Anterior cingulate cortex (tissue), 58 donors: ENCODE measurements at regions not wholly inside any gene's neighbourhood (a gene's known extent, or its start where the extent isn't known, plus 50 kb on each side); places are given as distances from the start of the nearest gene placed in this dataset.
"Not testable (repeated sequence)": the region's sequence is repeated elsewhere in the genome, so short reads cannot be mapped to it uniquely, and the experiment has no call there.

Experiments used
- DNase-seq, 58 donors: peaks; one replicate each; lab custom pipeline; 2025; lab: John Stamatoyannopoulos, UW

DNA sequence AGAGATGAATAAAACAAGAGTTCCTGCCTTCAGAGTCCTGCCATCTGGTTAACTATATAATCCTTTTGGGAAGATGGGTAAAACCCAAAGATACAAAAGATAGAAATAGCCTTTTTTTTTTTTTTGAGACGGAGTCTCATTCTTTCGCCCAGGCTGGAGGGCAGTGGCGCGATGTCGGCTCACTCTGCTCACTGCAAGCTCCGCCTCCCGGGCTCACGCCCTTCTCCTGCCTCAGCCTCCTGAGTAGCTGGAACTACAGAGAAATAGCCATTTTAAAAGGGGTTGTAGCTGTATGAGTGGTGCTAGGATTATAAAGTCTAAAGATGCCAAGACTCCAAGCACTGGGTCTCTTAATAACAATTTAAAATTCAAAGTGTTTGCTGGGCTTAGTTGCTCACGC lies 97.2 kb downstream of the KDR start:
- DNase-seq = no peak

DNA sequence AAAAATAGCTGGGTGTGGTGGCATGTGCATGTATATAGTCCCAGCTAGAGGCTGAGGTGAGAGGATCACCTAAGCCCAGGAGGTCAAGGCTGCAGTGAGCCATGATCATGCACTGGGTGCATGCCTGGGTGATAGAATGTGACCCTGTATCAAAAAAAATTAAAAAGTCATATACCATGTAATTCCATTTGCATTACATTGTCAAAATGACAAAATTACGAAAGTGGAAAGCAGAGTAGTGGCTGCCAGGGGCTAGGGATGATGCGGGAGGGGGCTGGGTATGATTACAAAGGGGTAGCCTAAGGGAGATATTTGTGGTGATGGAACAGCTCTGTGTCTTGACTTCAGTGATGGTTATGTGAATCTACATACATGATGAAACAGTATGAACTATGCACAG lies 97.8 kb downstream of the KDR start:
- no peak for DNase-seq

GRCh38 chr4:55025456-55025855 lies 99.9 kb downstream of the KDR start:
- DNase-seq = not testable (repeated sequence)

DNA sequence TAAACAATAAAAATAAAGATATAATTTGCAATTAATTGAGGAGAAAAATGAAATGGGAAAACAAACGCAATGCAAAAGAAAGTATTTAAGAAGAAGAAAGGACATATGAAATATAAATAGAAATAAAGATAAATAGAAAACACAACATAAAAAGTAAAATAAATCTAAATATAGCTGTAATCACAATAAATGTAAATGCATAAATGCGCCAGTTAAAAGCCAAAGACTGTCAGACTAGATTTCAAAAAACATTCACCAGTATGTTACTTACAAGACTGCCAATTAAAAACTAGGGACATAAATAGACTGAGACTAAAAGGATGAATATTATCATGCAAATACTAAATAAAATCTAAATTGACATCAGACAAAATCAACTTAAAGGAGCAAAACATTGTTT lies 102.4 kb downstream of the KDR start:
- DNase-seq = no peak

GRCh38 chr4:55021214-55021613 lies 104.2 kb downstream of the KDR start:
- no peak for DNase-seq

GRCh38 chr4:55020131-55020530 lies 105.3 kb downstream of the KDR start:
- DNase-seq = no peak

- no peak for DNase-seq
Observed at GRCh38 chr4:55018978-55019377, 106.4 kb downstream of the KDR start.

GRCh38 chr4:55018521-55018920 lies 106.9 kb downstream of the KDR start:
- no peak for DNase-seq

GRCh38 chr4:55017406-55017805 lies 108.0 kb downstream of the KDR start:
- no peak for DNase-seq

- no peak for DNase-seq
Observed at GRCh38 chr4:55016131-55016530, 109.3 kb downstream of the KDR start.

DNA sequence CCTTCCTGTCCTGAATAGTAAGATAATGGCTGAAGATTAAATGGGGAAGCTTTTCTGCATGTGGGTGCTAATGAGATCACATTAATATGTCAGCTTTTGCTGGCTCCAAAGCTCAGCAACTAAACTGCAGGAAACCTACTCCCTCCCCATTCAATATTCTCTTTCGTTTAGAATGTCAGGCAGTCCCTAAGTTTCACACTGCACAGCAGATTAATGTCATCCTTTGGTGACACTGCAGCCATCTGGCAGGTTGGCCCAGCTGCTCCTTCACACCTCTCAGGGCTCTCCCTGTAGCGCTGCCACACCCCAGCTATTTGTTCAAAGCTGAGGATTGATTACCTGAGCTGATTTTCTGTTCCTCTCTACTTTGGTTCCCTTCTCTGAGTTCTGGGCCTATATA lies 110.5 kb downstream of the KDR start:
- no peak for DNase-seq

DNA sequence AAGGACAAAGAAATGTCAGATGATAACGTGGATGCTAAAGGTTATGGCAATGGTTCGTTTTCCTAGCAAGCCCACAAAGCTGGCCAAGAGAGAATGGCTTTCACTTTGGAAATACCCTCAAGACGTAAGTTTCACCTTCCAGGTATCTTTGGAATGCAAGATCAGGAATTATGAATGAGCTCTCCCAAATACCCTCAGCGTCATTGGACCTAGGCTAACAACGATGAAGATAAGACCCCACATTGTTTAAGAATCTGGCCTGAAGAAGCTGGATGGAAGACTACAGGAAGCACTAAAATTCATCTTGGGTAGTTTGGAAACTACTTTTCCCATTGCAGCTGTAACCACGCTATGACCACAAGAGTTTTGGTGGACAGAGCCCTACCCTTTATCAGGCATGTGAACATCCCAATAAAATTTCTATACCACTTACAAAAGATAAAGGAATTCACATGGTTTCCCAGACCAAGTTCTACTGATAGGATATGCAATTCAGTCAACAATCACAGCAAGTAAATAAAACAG lies 111.9 kb downstream of the KDR start:
- no peak for DNase-seq

DNA sequence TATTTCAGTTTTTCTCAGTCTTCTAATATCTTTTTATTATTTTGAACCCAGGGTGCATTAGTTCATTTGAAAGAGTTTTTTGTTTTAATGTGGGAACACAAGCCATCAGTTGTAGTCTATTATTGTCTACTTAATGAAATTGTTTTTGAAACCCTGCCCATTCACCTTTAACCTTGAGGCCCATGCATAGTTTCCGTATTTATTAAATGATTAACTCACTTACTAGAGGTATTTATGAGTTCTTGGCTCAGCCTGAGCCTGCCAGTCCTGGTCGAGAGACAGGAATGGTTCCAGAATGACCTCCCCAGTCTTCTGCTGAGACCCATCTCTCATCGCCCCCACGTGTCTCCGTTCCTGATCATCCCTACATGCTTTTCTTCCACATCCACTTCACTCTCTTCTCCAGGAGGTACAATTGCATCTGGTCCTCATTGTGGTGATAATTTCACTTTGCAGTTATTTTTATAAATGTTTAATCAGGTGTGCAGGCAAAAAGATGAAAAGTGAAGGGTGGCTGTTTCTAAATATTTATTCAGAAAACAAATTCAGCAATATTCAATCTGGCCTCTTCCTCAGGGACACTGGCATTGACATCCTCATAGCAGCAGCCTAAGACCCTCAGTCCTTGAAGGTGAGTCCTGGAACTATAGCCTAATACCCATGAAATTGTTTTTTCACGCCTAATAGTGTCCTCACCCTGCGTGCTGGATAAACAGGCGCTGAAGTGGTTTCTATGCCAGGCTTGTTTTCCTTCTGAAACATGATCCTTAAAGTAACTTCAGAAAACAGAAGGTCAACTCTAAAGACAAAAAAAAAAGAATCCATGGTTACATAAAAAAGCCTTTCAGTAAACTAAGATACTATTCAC lies 112.8 kb downstream of the KDR start:
- no peak for DNase-seq

DNA sequence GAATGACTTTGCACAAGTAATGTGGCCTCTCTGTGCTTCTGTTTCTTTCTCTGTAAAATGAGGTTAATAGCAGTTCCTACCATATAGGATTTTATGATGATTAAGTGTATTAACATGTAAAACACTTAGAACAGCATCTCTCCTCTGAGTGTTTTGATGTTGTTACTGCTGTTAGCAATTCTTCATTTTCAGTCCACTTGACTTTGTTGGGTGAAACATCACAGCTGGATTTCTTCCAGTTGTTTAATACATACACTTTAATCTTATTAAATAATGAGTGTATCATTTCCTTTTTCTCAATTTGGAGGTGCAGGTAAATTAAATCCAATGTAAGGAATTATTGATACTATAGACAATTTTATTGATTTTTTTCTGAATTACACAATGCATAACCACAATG lies 113.6 kb downstream of the KDR start:
- no peak for DNase-seq

DNA sequence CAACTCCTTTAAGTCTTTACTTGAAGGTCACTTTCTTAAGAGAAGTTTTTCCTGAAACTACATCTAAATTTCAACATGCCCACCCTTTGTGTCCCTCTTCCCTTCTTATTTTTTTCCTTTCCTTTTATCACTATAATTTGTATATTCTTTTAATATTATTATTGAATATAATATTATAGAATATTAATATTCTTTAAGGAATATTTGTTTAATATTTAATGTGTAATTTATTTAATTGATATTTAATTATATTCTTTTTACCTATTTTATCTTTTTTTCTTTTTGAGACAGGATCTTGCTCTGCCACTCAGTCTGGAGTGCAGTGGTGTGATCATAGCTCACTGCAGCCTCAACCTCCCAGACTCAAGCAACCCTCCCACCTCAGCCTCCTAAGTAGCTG lies 114.8 kb downstream of the KDR start:
- DNase-seq = no peak

DNA sequence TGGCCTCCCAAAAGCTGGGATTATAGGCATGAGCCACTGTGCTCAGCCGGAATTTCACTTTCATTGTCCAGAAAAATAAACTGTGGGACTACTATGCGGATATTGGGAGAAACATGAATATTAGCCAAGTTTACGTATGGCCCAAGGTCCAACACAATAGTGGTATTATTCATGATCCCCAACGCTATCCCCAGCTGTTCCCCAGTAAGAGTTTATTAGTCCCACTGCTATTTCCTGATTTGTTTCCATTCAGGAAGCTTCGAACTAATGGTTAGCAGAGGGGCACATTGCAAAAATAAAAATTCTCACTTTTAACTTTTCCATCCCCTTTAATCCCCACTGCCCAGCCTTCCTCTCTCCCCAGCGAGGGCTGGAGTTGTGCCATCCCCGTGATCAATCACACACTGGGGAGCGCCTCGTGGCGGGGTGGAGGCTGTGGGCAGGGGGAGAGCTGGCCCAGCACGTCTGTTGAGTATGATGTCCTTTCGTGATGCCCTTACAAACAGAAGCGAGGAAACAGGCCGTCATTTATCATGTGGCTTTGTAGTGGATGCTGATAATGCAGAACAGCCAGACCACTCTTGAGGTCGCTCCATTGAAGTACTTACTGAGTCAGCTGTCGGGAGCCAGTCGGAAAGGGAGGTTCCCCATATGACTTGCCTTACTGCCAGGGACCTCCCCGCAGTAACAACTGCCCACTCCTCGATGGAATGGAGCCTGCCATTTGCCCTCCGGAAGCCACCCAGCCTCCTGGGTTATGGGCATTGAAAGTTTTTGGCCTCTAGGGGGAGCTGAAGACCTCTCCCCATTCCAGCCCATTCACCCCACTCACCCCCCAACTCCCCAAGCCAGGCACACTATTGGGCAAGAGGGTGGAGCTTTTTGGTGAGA lies 117.0 kb downstream of the KDR start:
- DNase-seq = peak in 4 of 58 donors; percentile 0 to 12 (median 7)

DNA sequence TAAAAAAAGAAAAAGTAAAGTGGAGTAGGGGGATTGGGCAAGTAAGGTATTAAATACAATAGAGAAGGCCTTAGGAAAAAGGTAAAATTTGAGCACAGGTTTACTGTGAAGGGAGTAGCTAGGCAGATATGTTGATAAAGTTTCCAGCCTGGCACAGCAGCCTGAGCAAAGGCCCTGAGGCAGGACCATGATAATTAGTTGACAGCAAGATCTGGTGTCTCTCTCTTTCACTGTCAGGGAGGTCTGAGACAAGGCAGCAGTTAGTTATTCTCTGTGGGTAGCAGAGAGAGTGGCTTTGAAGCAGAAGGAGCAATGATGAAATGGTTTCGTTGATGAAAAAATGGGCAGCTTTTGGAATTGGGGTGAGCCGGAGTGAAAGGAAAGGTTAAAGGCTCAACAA lies 119.5 kb downstream of the KDR start:
- no peak for DNase-seq

- no peak for DNase-seq
Observed at GRCh38 chr4:55004831-55005230, 120.6 kb downstream of the KDR start.

GRCh38 chr4:55002431-55002830 lies 123.0 kb downstream of the KDR start:
- no peak for DNase-seq

GRCh38 chr4:55001538-55001937 lies 123.9 kb downstream of the KDR start:
- no peak for DNase-seq

DNA sequence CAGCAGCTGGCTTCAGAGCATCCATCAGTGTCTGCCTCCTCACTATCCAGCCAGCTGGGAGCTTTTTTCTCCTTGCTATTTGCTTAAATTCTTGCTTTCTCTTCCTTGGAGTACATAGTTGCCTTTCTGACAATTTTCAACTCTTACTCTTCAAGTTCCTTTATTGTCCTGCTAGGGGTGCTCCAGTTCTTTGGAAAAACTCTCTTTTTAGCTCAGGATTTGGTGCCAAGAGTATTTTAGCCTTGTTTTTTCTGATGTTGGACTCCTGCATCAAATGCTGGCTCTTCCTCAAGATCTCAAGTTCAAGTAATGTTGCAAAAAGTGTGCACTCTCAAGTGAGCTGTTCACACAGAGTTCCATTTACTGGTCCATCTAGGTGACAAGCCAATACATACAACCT lies 126.4 kb downstream of the KDR start:
- peak in 1 of 58 donors; percentile 11 for DNase-seq
